H9 (cell line): ENCODE measurements at regions not wholly inside any gene's neighbourhood (a gene's known extent, or its start where the extent isn't known, plus 50 kb on each side); places are given as distances from the start of the nearest gene placed in this dataset.

Source experiments
- DNase-seq: peaks from one replicate; pipeline ENCODE4 v3.0.0-alpha.2; 2017
- H2AFZ ChIP-seq: one replicate; pipeline ENCODE4 v1.6.1; 2013; ENCODE audit warnings: mild to moderate bottlenecking, low read length, control low read depth, moderate library complexity
- H2AK5ac ChIP-seq: 2 replicates; pipeline ENCODE4 v1.6.1; 2013; ENCODE audit warnings: low read length, control low read depth, mixed read lengths; ENCODE audit not compliant: insufficient read length
- H2BK120ac ChIP-seq: one replicate; pipeline ENCODE4 v1.6.1; 2013; ENCODE audit warnings: low read depth, mild to moderate bottlenecking, low read length, control low read depth, inconsistent platforms; ENCODE audit not compliant: poor library complexity, severe bottlenecking
- H2BK12ac ChIP-seq: 2 replicates; pipeline ENCODE4 v1.6.1; 2013; ENCODE audit warnings: low read length, control low read depth, mixed read lengths, low read depth; ENCODE audit not compliant: insufficient read length
- H2BK15ac ChIP-seq: 2 replicates; pipeline ENCODE4 v1.6.1; 2013; ENCODE audit warnings: low read depth, low read length, control low read depth
- H2BK20ac ChIP-seq: one replicate; pipeline ENCODE4 v1.6.1; 2013; ENCODE audit warnings: low read depth, mild to moderate bottlenecking, low read length, control low read depth, inconsistent platforms; ENCODE audit not compliant: poor library complexity, severe bottlenecking
- H2BK5ac ChIP-seq: 2 replicates; pipeline ENCODE4 v1.6.1; 2013; ENCODE audit warnings: low read length, control low read depth, mixed read lengths; ENCODE audit not compliant: insufficient read length
- H3K14ac ChIP-seq: 2 replicates; pipeline ENCODE4 v1.6.1; 2013; ENCODE audit warnings: low read length, control low read depth; ENCODE audit not compliant: insufficient read depth
- H3K18ac ChIP-seq: 2 replicates; pipeline ENCODE4 v1.6.1; 2013; ENCODE audit warnings: low read depth, mild to moderate bottlenecking, mixed read lengths, low read length, control low read depth; ENCODE audit not compliant: insufficient read length
- H3K23ac ChIP-seq: 2 replicates; pipeline ENCODE4 v1.6.1; 2013; ENCODE audit warnings: low read length, control low read depth, mixed read lengths, low read depth; ENCODE audit not compliant: insufficient read length
- H3K23me2 ChIP-seq: 2 replicates; pipeline ENCODE4 v1.6.1; 2013; ENCODE audit warnings: low read depth, mild to moderate bottlenecking, mixed read lengths, low read length, control low read depth; ENCODE audit not compliant: insufficient read length, poor library complexity, severe bottlenecking
- H3K27ac ChIP-seq: 2 replicates; pipeline ENCODE4 v1.5.1; 2013; ENCODE audit warnings: low read length, control low read depth, mixed read lengths, low read depth; ENCODE audit not compliant: insufficient read length
- H3K27me3 ChIP-seq: 2 replicates; pipeline ENCODE4 v1.6.1; 2013; ENCODE audit warnings: low read length, control low read depth, inconsistent platforms; ENCODE audit not compliant: insufficient read depth
- H3K4ac ChIP-seq: 2 replicates; pipeline ENCODE4 v1.6.1; 2013; ENCODE audit warnings: low read depth, mild to moderate bottlenecking, control low read depth, inconsistent platforms, low read length, moderate library complexity
- H3K4me1 ChIP-seq: 2 replicates; pipeline ENCODE4 v1.6.1; 2013; ENCODE audit warnings: low read length, control low read depth, inconsistent platforms; ENCODE audit not compliant: insufficient read depth
- H3K4me2 ChIP-seq: 2 replicates; pipeline ENCODE4 v1.6.1; 2013; ENCODE audit warnings: low read length, control low read depth, mixed read lengths; ENCODE audit not compliant: insufficient read length, insufficient read depth
- H3K56ac ChIP-seq: 2 replicates; pipeline ENCODE4 v1.6.1; 2013; ENCODE audit warnings: low read depth, mild to moderate bottlenecking, mixed read lengths, low read length, control low read depth; ENCODE audit not compliant: insufficient read length
- H3K79me1 ChIP-seq: 2 replicates; pipeline ENCODE4 v1.6.1; 2013; ENCODE audit warnings: low read depth, mild to moderate bottlenecking, moderate library complexity, low read length, control low read depth, inconsistent platforms; ENCODE audit not compliant: insufficient read depth, poor library complexity, severe bottlenecking
- H3K79me2 ChIP-seq: 2 replicates; pipeline ENCODE4 v1.6.1; 2013; ENCODE audit warnings: low read length, control low read depth, inconsistent platforms; ENCODE audit not compliant: insufficient read depth
- H3K9ac ChIP-seq: 2 replicates; pipeline ENCODE4 v1.6.1; 2013; ENCODE audit warnings: low read length, control low read depth, mixed read lengths; ENCODE audit not compliant: insufficient read length; ENCODE audit errors: extremely low read depth
- H3K9me3 ChIP-seq: one replicate; pipeline ENCODE4 v1.6.1; 2013; ENCODE audit warnings: low read depth, low read length, inconsistent platforms; ENCODE audit not compliant: control insufficient read depth
- H3T11ph ChIP-seq: one replicate; pipeline ENCODE4 v1.6.1; 2013; ENCODE audit warnings: mild to moderate bottlenecking, low read length, control low read depth, inconsistent platforms
- H4K20me1 ChIP-seq: one replicate; pipeline ENCODE4 v1.6.1; 2013; ENCODE audit not compliant: control insufficient read depth, insufficient read length, insufficient read depth
- H4K5ac ChIP-seq: 2 replicates; pipeline ENCODE4 v1.6.1; 2013; ENCODE audit warnings: low read depth, mild to moderate bottlenecking, mixed read lengths, low read length, control low read depth; ENCODE audit not compliant: insufficient read length
- H4K8ac ChIP-seq: replicated peaks from 2 replicates; pipeline ENCODE4 v1.6.1; 2013; ENCODE audit warnings: low read length, control low read depth, mixed read lengths, low read depth; ENCODE audit not compliant: insufficient read length
- H4K91ac ChIP-seq: 2 replicates; pipeline ENCODE4 v1.6.1; 2013; ENCODE audit warnings: low read depth, mild to moderate bottlenecking, moderate library complexity, mixed read lengths, low read length, control low read depth; ENCODE audit not compliant: insufficient read length
- H3K27ac Mint-ChIP-seq, 3 experiments: 2 replicates in 2 of 3; 3 replicates in 1 of 3; pipeline ENCODE4 v1.8.0; 2020 to 2021; ENCODE audit warnings: mixed read lengths in 3 of 3, mild to moderate bottlenecking in 1 of 3, moderate library complexity in 1 of 3
- H3K27me3 Mint-ChIP-seq: 2 replicates; pipeline ENCODE4 v1.8.0; 2021; ENCODE audit warnings: low read depth, mild to moderate bottlenecking, moderate library complexity, mixed read lengths
- H3K36me3 Mint-ChIP-seq, 3 experiments: 2 replicates in 2 of 3; 3 replicates in 1 of 3; pipeline ENCODE4 v1.8.0; 2020 to 2021; ENCODE audit warnings: low read depth in 3 of 3, mixed read lengths in 3 of 3; ENCODE audit not compliant: insufficient read depth in 1 of 3
- H3K4me1 Mint-ChIP-seq, 2 experiments: 2 replicates each; pipeline ENCODE4 v1.8.0; 2020; ENCODE audit warnings: mixed read lengths in 2 of 2
- H3K4me3 Mint-ChIP-seq, 2 experiments: 2 replicates in 1 of 2; 3 replicates in 1 of 2; pipeline ENCODE4 v1.8.0; 2020 to 2021; ENCODE audit warnings: mild to moderate bottlenecking in 2 of 2, mixed read lengths in 2 of 2, moderate library complexity in 1 of 2
- H3K9me3 Mint-ChIP-seq, 2 experiments: 2 replicates in 1 of 2; 3 replicates in 1 of 2; pipeline ENCODE4 v1.8.0; 2020; ENCODE audit warnings: mild to moderate bottlenecking in 2 of 2, mixed read lengths in 2 of 2, moderate library complexity in 1 of 2
- CTCF ChIP-seq: fragments of 200-600 bp; sonication (generic); conservative IDR thresholded peaks from 3 replicates; pipeline ENCODE4 v1.8.0; 2021; ENCODE audit warnings: antibody characterized with exemption, mild to moderate bottlenecking
- WGBS: extraction: QIAGEN DNeasy Blood & Tissue Kit; methylation state at CpG from one replicate; pipeline ENCODE4 v1.1.7; 2013; ENCODE audit warnings: missing lambda C conversion rate, low lambda C conversion rate, mixed read lengths; ENCODE audit not compliant: insufficient read length; ENCODE audit errors: extremely low coverage; 5-methylcytosine and 5-hydroxymethylcytosine counted together

DNA sequence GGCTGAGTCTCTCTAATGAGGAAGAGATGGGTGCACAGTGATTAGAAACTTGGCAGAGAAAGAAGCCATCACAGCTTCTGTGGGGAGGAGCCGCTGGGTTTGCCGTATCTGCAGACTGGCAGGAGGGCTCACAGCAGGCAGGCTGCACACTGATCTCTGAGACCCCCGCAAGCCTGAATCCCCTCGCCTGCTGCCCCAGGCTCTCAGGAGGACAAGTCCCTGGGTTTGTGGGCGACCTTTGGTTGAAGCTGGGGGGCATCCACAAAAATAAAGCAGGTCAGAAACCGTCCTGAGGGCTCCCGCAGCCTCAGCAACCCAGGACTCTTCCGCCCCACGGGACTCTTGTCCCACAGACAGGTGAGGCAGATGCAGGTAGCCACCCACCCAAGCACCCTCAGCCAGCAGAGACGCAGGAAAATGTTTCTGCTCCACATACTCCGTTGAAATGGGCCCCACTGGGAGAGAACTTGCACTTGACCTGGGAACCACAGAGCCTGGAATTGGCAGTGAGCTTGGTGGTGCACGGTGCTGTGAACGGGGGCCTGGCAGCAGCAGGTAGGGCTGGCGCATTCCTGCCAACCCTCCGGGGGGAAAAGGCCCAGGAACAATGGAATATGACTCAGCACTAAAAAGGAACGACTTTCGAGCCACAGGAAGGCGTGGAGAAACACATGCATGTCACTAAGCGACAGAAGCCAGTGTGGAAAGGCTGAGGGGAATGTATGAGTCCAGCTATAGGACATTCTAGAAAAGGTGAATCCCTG, 89.9 kb downstream of the YTHDF1 start:
- H3K4me1 ChIP-seq: peaks cover 4% of the 10 kb centered on the region; the same call in 1 of the 2 replicates
- peaks cover 18% of the 10 kb centered on the region for H3K27me3 Mint-ChIP-seq
- WGBS: no CpG with 5 or more reads among the region's 19 CpGs
- H3K4me2 ChIP-seq: no peak overlapping the region
- no peak overlapping the region for H3K18ac ChIP-seq
- H3K14ac ChIP-seq: no peak overlapping the region
- H3K4ac ChIP-seq: no peak overlapping the region
- no peaks in the 10 kb centered on the region for H3K27me3 ChIP-seq
- no peak overlapping the region for H3K56ac ChIP-seq
- H2BK20ac ChIP-seq: no peak overlapping the region
- no peak for TF ChIP-seq CTCF
- H2BK15ac ChIP-seq: no peak overlapping the region
- no peaks in the 10 kb centered on the region for H3K9me3 Mint-ChIP-seq
- H3K27ac Mint-ChIP-seq: peak overlapping the region in 1 of 3 experiments; percentile 31; a peak in 1 of 7 replicates
- no peaks in the 10 kb centered on the region for H3K36me3 Mint-ChIP-seq
- H2BK5ac ChIP-seq: no peak overlapping the region
- H4K5ac ChIP-seq: no peak overlapping the region
- no peak overlapping the region for H4K91ac ChIP-seq
- H2BK12ac ChIP-seq: no peak overlapping the region
- H2AK5ac ChIP-seq: no peak overlapping the region
- no peaks in the 10 kb centered on the region for H3K79me2 ChIP-seq
- H3K27ac ChIP-seq: no peak overlapping the region
- no peak overlapping the region for H2BK120ac ChIP-seq
- H3K4me1 Mint-ChIP-seq: peaks cover 17 to 24% of the 10 kb centered on the region in 2 experiments
- no peak overlapping the region for H3K4me3 Mint-ChIP-seq
- no peak overlapping the region for H3K9ac ChIP-seq
- H2AFZ ChIP-seq: no peak overlapping the region
- DNase-seq: peak; percentile 24
- no peaks in the 10 kb centered on the region for H3K79me1 ChIP-seq
- H3K9me3 ChIP-seq: no peaks in the 10 kb centered on the region
- H3K23ac ChIP-seq: no peak overlapping the region
- H3T11ph ChIP-seq: no peak overlapping the region
- no peaks in the 10 kb centered on the region for H4K20me1 ChIP-seq
- no peak overlapping the region for H4K8ac ChIP-seq
- H3K23me2 ChIP-seq: no peaks in the 10 kb centered on the region
